Left renal pelvis (tissue), 4 donors: ENCODE measurements at regions not wholly inside any gene's neighbourhood (a gene's known extent, or its start where the extent isn't known, plus 50 kb on each side); places are given as distances from the start of the nearest gene placed in this dataset.
A peak's percentile ranks its signal among the peaks of the same experiment; 100 is the strongest.

ENCODE experiments used
- DNase-seq, 4 donors: peaks; one replicate each; pipeline ENCODE4 v3.0.0-alpha.2; 2013; ENCODE audit warnings: low read depth in 4 of 4, low spot score in 3 of 4

DNA sequence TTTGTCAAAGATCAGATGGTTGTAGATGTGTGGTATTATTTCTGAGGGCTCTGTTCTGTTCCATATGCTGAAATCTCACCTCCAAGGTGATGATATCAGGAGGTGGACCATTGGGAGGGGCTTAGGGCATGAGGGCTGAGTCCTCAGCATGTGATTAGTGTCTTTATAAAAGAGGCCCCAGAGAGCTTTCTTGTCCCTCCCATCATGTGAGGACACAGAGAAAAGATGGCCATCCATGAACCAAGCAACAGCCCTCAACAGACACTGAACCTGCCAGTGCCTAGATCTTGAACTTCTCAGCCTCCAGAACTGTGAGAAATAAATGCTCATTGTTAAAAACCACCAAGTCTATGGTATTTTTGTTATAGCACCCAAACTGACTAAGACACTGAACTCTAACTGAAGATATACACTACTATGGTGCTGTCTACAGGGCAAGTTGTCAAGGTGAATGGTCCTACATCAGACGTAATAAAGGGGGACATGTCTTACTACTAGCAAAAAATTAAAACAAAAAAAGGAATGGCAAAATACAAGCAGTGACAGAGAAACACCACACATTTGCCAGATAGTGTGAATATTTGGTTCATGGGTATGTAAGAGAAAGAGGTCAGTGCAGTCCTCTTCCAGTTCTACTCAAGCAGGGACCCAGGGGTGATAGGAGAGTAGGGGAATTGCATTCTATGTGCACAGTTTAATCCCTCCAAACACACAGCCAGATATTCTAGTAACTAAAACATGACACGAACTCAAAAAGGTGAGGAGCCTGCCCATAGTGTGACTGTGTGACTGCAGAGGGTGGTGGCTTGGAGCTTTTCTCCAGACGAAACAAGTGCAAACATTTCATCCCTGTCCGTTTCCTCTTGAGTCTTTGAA lies 164.4 kb upstream of the MYCN start:
- DNase-seq: no peak

- no peak for DNase-seq
These were observed 163.8 kb upstream of the MYCN start for GRCh38 chr2:15776629-15776919.

DNA sequence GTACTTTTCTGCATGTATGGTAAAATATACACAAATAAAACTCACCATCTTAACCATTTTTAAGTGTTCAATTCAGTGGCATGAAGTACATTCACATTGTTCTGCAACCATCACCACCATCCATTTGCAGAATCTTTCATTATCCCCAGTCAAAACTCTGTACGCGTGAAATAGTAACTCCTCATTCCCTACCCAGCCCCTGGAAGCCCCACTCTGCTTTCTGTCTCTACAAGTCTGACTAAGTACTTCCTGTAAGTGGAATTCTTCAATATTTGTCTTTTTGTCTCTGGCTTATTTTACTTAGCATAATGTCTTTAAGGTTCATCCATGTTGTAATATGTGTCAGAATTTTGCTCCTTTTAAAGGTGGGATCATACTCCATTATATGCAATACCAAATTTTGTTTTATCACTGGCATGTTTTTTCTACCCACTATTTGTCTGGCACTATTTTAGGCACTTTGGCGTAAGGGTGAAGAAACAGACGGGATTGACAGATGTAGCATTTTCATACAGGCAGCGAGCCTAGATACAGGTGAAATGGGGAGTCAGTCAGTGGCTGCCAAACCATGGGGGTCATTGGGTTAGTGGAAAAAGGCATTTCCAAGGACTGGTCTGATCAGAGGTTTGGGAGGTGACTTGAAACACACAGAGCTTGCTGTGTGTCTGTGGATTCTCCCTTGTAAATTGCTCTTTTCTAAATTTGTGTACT lies 163.2 kb upstream of the MYCN start:
- DNase-seq: no peak

DNA sequence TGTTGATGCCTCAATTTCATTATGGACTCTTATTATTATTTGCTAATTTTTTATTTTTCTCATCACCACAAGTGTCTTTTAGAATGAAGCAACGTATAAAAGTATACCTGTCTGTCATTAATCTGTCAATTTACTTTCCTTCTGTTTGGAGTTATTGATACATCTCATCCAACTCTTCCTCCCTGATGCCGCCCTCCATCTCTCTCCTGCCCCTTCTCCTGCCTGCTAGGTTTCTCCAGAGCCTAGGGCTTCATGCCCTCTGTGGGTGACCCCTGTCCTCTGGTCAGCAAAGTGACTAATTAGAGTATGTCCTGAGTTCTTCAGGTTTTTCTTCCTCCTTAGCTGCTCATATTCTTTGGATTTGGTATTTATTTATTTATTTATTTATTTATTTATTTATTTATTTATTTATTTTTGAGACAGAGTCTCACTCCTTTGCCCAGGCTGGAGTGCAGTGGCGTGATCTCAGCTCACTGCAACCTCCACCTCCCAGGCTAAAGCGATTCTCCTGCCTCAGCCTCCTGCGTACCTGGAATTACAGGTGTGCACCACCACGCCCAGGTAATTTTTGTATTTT lies 162.5 kb upstream of the MYCN start:
- no peak for DNase-seq

DNA sequence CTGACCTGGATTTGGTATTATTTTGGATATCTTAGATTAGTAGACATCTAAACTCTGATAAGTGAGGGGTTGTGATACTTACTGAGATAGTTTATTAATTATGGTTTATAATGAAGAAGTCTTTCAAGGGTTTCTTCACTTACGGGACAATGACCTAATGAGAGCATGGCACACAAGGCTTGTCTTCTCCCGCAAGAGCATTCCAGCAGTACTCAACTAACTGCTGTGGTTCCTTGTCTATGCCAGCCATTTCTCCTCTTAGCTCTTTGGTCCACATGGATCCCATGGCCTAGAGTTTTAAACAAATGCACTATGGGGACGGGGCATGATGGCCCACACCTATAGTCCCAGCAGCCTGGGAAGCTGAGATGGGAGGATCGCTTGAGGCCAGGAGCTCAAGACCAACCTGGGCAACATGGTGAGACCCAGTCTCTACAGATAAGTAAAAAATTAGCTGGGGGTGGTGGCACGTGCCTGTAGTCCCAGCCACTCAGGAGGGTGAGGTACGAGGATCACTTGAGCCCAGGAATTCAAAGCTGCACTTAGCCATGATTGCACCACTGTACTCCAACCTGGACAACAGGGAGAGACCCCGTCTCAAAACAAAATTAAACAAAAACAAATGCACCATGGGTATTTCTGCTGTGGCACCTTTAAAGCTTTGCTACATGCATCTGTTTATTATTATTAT lies 161.7 kb upstream of the MYCN start:
- no peak for DNase-seq

DNA sequence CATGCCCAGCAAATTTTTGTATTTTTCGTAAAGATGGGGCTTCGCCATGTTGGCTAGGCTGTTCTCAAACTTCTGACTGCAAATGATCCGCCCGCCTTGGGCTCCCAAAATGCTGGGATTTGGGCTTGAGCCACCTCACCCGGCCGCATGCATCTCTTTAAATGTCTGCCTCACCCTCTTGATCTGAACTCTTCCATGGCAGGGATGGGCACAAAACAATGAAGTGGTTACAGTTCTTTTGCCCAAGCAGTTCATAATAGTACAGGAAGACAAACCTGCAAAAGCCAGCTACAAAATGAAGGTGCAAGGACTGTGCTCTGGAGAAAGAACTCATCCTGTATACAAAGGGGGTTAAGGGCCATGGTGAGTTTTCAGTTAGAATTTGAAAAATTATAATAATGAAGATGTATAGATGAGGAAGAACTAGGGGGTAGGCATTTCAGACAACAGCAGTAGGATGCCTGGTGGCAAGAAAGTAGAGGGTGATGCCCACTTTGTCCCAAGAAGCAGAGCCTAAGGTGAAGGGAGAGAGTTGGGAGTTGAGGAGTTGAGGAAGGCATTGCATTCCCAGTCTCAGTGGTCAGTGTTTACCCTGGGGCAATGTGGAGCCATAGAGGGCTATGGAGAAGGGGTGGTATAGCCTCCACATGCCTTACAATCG lies 160.8 kb upstream of the MYCN start:
- no peak for DNase-seq

GRCh38 chr2:15780234-15780633 lies 160.1 kb upstream of the MYCN start:
- DNase-seq: no peak

DNA sequence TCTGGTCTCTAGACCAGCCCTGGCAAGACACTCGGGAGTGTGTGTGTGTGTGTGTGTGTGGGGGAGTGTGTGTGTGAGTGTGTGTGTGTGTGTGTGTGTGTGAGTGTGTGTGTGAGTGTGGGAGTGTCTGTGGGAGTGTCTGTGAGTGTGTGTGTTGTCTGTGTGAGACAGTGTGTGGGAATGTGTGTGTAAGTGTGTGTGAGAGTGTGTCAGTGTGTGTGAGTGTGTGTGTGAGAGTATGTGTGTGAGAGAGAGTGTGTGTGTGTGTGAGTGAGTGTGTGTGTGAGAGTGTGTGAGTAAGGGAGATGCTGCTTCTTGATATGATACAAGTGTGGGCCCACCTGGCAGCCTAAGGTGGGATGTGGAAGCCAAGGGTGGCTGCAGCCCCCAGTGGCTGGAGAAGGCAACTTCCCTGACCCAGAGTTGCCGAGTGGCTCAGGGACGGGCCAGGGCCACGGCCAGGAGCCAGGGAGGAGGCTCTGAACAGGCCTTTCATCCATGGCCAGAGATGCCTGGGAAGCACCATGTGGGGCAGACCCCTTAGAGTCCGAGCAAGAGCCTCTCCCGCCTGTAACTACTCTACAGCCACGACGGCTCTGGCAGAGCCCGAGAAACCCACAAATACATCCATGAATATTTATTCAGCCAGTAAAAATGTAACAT lies 159.3 kb upstream of the MYCN start:
- no peak for DNase-seq

- DNase-seq: peak in 1 of 4 donors; percentile 36
These were observed 158.2 kb upstream of the MYCN start for GRCh38 chr2:15782009-15782751.

DNA sequence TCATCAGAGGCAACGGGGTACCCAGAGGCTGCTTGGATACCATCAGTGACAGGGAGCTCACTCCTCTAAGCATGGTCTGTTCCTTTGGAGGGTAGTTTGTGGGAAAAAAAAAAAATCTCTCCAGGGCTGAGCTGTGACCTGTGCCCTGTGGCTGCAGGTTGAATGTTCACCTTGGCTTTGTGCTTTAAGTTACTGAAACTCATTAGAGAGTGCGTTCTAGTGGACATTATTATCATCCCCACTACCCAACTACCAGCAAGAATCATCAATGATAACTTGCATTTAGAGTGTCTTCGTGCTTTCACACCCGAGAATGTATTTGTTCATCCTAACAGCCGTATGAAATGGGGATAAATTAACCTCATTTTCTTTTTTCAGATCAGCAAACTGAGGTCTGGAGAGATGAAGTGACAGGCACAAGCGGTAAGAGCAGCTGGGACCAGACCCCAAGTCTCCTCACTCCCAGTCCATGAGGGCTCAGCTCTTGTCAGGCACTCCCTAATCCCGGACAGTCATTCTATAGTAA lies 157.5 kb upstream of the MYCN start:
- DNase-seq: no peak

- no peak for DNase-seq
These were observed 156.9 kb upstream of the MYCN start for GRCh38 chr2:15783489-15783888.

DNA sequence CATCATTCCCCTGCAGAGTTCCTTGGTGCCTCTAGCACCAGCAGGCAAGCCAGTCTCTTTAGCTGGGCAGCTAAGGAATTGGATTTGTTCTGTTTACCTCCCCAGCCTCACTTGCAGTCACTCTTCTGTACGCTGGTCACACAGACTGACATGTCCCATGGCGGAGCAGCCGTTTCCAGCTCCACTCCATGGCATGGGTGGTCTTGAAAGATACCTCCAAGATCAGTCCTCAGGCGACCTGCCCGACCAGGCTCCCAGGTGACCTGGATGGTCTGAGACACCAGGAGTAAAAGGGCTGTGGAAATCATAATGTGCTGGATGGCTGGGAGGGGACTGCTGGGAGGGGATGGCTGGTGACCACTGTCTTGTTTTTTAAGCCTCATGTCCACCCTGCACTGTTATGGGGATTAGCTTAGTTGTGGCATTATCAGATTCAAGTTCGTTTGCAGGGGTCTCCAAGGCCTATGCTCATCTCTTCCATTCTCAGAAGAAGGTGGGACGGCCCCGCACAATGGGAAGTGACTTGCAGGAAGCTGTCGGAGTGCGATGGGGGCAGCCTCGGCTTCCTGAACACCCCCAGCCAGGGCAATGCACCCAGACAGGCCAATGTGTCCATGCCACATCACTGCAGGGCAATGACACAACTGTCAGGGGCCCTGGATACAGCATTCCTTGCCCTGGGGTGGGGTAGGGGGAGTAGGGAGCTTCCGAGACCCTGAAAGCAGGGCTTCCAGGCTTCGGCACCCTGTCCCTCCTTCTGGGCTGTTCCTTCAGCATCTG lies 156.1 kb upstream of the MYCN start:
- no peak for DNase-seq

- no peak for DNase-seq
These were observed 155.2 kb upstream of the MYCN start for GRCh38 chr2:15784886-15785801.

DNA sequence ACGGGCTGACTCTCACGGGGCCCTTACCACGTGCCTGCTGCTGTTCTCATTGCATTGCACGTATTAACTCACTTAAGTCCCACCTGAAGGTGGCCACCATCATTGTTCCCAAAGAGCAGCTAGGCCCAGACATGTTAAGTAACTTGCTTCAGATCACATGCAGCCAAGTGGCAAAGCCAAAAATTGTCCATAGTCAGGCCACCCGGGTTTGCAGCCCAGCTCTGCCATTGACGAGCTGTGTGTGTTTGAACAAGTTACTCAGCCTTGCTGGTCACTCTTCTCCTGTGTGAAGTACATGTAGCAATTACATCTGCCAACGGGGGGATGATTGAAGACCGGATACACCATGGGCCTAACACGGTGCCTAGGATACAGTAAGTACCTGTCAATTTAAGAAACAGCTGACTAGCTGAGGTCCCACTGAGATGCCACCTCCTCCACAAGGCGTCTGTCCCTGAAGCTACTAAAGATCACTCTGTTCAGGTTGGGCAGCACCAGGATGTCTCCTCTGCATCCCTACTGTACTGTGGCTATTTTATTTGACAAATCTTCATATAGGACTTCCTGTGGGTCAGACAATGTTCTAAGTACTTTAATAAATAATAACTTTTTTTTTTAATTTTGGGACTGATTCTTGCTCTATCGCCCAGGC lies 154.2 kb upstream of the MYCN start:
- DNase-seq: no peak

GRCh38 chr2:15786901-15787300 lies 153.4 kb upstream of the MYCN start:
- no peak for DNase-seq

DNA sequence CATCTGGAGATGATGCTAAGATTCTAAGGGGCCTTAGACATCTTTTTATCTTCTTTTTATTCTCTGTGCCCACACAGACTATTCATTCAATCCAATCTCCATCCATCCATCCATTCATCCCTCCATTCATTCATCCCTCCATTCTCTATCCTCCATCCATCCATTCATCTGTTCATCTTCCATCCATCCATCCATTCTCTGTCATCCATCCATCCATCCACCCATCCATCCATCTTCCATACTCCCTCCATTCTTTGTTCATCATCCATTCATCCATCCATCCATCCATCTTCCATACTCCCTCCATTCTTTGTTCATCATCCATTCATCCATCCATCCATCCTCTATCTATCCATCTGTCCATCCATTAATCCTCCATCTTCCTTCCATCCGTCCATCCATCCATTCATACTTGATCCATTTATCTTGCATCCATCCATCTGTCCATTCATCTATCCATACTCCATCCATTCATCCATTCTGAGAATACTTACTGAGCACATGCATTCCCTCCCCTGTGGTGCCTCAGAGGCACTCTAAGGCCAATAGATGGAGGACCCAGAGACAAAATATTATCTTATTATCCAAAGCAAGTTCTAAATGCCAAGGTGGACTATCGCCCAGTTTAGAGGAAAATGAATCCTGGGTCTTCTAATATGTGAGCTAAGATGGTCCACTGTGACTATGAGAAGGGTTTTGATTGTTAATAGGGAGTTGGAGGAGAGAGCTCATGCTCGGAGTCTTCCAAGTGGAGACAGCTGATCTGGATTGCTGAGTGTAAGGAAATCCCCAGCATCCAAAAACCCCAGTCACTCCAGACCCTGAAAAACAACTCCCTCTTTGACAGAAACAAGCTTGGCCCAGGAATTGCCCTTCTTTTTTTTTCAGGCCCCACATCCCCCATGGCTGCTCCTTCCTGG lies 152.6 kb upstream of the MYCN start:
- DNase-seq: no peak
